ENCODE measurements at regions not wholly inside any gene's neighbourhood (a gene's known extent, or its start where the extent isn't known, plus 50 kb on each side); places are given as distances from the start of the nearest gene placed in this dataset.

DNA sequence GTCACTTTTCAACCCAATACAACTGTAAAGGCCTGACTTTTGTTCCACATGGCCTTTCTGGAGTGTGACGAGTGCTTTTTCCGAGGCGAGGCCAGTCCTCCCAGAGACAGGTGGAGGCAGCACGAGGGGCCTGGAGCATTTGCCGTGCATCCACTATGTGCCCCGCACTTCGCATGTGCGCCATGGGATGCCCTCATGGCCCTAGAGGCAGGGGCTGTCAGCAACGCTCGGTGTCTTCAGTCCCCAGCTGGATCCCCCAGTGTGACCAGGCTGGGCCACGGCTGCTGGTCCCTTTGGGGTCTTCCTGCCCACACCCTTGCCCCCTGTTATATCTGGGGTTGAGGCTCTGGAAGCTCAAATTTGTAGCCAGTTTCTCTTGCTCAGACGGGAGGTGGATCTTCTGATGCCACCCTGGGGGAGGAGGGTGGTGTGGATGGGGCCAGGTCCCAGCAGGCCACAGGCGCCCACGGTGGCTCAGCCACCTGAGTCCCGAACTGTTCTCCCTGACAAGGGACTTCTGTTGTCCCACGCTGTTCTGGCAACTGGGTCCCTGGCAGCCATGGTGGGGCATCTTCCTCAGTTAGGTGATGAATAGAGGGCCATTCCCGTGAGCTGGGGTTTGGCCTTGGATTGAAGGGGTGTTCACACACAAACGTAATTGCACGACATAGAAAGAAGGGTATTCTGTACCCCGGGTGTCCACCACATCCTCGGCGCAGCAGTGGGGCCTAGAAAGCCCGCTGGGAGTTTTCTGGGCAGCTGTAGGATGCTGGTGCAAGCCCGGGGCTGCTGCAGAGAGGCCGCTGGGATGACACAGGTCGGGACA lies 100.9 kb downstream of the CTTN start:
- no peaks in the 10 kb centered on the region for H3K27me3 ChIP-seq
- no peak for TF ChIP-seq CTCF (IDR thresholded peaks at IDR 0.05)
- TF ChIP-seq POLR2A (IDR thresholded peaks at IDR 0.05) = no peak
- no peaks in the 10 kb centered on the region for H3K4me1 ChIP-seq
- H3K36me3 ChIP-seq = no peaks in the 10 kb centered on the region
- no peaks in the 10 kb centered on the region for H3K9me3 ChIP-seq
- no peak overlapping the region for H3K4me3 ChIP-seq
- H3K27ac ChIP-seq = no peak overlapping the region
- intact Hi-C loops (cut with DNase I; ENCODE audit: low total_unique reads) = no loop called here
- no peak for DNase-seq

DNA sequence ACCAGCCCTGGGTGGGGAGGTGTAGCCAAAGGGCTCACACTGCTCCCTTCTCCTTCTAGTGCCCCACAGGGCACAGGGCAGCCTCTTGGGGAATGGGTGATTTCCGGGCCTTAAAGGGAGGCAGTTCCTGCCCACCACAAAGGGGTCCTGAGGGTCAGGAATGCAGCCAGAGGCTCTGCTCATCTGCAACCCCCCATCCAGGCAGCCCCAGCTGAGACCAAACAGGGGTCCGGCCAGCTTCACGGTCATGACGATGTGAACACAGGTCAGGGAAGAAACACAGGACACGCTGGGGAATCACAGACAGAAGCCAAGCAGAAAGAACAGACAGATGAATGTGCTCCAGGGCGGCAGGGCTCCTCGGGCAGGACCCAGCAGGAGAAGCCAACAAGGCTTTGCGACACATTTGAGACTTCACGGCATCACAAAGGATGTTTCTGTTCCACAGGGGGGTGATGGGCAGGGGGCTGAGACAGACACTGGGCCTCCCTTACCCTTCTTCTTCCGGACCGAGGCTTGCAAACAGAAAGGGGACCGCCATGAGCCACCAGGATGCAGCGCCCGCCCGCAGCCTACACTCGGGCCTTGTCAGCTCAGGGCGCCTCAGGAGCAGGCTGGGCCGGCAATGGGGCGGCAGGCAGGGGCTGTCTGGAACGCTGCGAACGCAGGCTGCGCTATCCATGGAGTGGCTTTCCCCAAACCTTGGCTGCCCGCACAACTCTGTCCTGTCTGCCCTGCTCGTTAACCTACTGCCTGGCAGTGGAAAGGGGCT lies 101.9 kb downstream of the CTTN start:
- DNase-seq = no peak
- H3K27ac ChIP-seq = no peak overlapping the region
- H3K4me3 ChIP-seq = no peak overlapping the region
- H3K27me3 ChIP-seq = no peaks in the 10 kb centered on the region
- no peaks in the 10 kb centered on the region for H3K9me3 ChIP-seq
- intact Hi-C loops (cut with DNase I; ENCODE audit: low total_unique reads) = no loop called here
- H3K4me1 ChIP-seq = no peaks in the 10 kb centered on the region
- no peaks in the 10 kb centered on the region for H3K36me3 ChIP-seq
- no peak for TF ChIP-seq CTCF (IDR thresholded peaks at IDR 0.05)
- TF ChIP-seq POLR2A (IDR thresholded peaks at IDR 0.05) = no peak

DNA sequence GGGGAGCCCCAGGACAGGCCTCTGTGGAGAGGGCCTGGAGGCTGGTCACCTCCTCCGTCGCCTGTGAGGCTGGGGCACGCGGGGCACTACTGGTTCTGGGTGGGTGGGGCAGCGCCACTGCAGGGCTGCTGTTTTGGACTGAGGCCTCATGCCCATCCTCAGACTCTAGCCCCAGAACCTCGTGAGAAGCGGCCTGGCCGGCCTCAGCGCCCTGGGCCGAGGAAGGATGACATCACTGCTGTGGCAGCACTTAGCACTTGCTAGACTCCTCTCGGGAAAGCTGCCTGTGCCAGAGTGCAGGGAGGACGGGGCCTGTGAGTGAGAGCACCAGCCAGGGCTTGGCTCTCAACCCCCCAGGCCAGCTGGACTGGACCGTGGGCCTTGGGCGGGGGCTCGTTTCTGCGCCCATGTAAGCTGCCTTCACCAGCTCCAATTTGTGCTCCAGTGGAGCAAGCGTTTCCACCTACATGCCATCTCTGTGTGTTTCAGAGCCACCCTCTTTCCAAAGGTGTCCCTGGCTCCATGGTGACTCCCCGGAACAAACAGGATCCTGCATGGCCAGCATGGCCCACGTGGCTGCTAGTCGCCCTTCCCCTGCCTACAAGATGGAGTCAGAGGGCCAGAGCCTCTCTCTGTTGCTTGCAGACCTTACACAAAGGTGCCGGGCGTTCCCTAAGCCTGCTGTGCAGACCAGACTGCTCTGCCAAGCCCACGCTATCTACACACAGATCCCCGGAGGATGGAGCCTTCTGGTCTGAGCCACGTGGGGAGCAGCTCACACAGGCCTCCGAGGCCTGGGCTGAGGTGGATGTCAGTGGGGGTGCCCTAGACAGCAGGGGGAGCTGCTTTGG lies 102.9 kb downstream of the CTTN start:
- DNase-seq = no peak
- TF ChIP-seq CTCF (IDR thresholded peaks at IDR 0.05) (no peak), POLR2A (IDR thresholded peaks at IDR 0.05) (no peak)
- Histone ChIP-seq H3K4me1 (no peaks in the 10 kb centered on the region), H3K36me3 (no peaks in the 10 kb centered on the region), H3K27me3 (no peaks in the 10 kb centered on the region), H3K27ac (no peak overlapping the region), H3K9me3 (no peaks in the 10 kb centered on the region), H3K4me3 (no peak overlapping the region)
- intact Hi-C loops (cut with DNase I; ENCODE audit: low total_unique reads) = no loop called here

- Histone ChIP-seq H3K27me3 (no peaks in the 10 kb centered on the region), H3K4me3 (no peak overlapping the region), H3K4me1 (no peaks in the 10 kb centered on the region), H3K36me3 (no peaks in the 10 kb centered on the region), H3K27ac (no peak overlapping the region), H3K9me3 (no peaks in the 10 kb centered on the region)
- intact Hi-C loops (cut with DNase I; ENCODE audit: low total_unique reads) = no loop called here
- TF ChIP-seq CTCF (IDR thresholded peaks at IDR 0.05) (no peak), POLR2A (IDR thresholded peaks at IDR 0.05) (no peak)
- DNase-seq = no peak
Measured at GRCh38 chr11:70501933-70502540, 103.7 kb downstream of the CTTN start.
